Endothelial cell of umbilical vein (primary cell): ENCODE measurements at regions not wholly inside any gene's neighbourhood (a gene's known extent, or its start where the extent isn't known, plus 50 kb on each side); places are given as distances from the start of the nearest gene placed in this dataset.

Source experiments
- EZH2 ChIP-seq: IDR thresholded peaks from 2 replicates; pipeline ENCODE4 v1.6.1; 2012; ENCODE audit warnings: borderline replicate concordance, low read depth, mild to moderate bottlenecking, moderate library complexity, low read length, inconsistent platforms; ENCODE audit not compliant: severe bottlenecking
- GATA2 ChIP-seq: IDR thresholded peaks from 2 replicates; pipeline ENCODE4 v1.7.0; 2011; ENCODE audit warnings: low read depth, mild to moderate bottlenecking, moderate library complexity, mixed read lengths, low read length; ENCODE audit not compliant: insufficient read length, insufficient read depth
- JUN ChIP-seq: IDR thresholded peaks from 2 replicates; pipeline ENCODE4 v1.6.1; 2011; ENCODE audit warnings: borderline replicate concordance, low read depth; ENCODE audit not compliant: insufficient read length, insufficient read depth
- POLR2A ChIP-seq: IDR thresholded peaks from 2 replicates; pipeline ENCODE4 v1.6.1; 2012; ENCODE audit warnings: low read depth, mild to moderate bottlenecking, control low read depth, low read length
- POLR2AphosphoS5 ChIP-seq: IDR thresholded peaks from 2 replicates; pipeline ENCODE4 v1.6.1; 2012; ENCODE audit warnings: low read depth, mild to moderate bottlenecking, control low read depth, low read length, moderate library complexity; ENCODE audit not compliant: insufficient read depth
- TF ChIP-seq, protein P1 (sequence below), 2 donors: IDR thresholded peaks; 1 replicate in 1 of 2; 2 replicates in 1 of 2; pipeline ENCODE4 v1.5.1; 2011; ENCODE audit warnings: low read length in 2 of 2, mild to moderate bottlenecking in 2 of 2, moderate library complexity in 2 of 2, control low read depth in 1 of 2, inconsistent platforms in 1 of 2, low read depth in 1 of 2; ENCODE audit not compliant: insufficient read depth in 1 of 2; ENCODE audit errors: extremely low read depth in 1 of 2

DNA sequence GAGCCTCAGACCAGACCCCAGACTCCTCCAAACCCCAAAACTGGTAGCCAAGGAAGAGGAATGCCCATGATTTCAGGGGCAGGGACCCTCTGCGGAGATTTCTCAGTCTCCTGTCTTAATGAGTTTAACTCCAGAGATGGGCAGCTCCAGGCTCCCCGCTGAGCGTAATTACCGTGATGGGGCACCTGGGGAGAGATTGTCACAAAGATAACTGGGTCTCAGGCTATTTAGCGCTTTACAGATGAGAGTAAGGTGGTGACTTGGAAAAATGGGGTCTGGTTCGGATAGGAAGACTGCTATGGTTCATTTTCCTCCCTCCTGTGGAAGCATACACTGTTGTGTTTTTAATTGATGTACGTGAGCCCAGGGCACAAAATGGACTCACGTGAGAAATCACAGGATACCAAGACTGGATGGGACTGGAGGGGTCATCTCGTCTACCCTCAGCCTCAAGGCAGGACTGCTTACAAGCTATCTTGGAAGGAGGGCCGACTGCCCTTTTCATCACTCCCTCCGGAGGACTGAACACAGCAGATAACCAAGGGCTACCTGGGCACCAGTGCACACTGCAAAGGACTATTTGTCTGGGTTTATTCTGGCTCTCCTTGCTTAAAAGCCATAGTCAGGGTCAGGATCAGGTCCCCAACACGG is 427.8 kb downstream of the ZNF521 start:
- TF ChIP-seq, protein P1, sequence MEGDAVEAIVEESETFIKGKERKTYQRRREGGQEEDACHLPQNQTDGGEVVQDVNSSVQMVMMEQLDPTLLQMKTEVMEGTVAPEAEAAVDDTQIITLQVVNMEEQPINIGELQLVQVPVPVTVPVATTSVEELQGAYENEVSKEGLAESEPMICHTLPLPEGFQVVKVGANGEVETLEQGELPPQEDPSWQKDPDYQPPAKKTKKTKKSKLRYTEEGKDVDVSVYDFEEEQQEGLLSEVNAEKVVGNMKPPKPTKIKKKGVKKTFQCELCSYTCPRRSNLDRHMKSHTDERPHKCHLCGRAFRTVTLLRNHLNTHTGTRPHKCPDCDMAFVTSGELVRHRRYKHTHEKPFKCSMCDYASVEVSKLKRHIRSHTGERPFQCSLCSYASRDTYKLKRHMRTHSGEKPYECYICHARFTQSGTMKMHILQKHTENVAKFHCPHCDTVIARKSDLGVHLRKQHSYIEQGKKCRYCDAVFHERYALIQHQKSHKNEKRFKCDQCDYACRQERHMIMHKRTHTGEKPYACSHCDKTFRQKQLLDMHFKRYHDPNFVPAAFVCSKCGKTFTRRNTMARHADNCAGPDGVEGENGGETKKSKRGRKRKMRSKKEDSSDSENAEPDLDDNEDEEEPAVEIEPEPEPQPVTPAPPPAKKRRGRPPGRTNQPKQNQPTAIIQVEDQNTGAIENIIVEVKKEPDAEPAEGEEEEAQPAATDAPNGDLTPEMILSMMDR (IDR thresholded peaks at IDR 0.05; ENCODE audit: extremely low read depth in 1 of 2, insufficient read depth in 1 of 2, low read depth in 1 of 2, low read length in 2 of 2): no peak
- TF ChIP-seq POLR2AphosphoS5: no peak
- no peak for TF ChIP-seq POLR2A
- TF ChIP-seq EZH2: no peak
- TF ChIP-seq JUN: no peak
- no peak for TF ChIP-seq GATA2
